CD8-positive, alpha-beta memory T cell (primary cell): ENCODE measurements at regions not wholly inside any gene's neighbourhood (a gene's known extent, or its start where the extent isn't known, plus 50 kb on each side); places are given as distances from the start of the nearest gene placed in this dataset.
A peak's percentile ranks its signal among the peaks of the same experiment; 100 is the strongest.

Source experiments
- CTCF ChIA-PET: fragments of 350-600 bp; sonication (Branson Sonifier 250); formaldehyde crosslinking; loops from one replicate; lab custom pipeline; 2021; ENCODE audit warnings: antibody characterized with exemption; lab: Charles Lee
- POLR2A ChIA-PET: fragments of 350-600 bp; sonication (Branson Sonifier 250); formaldehyde crosslinking; loops from one replicate; lab custom pipeline; 2021; ENCODE audit warnings: antibody characterized with exemption; lab: Charles Lee
- DNase-seq, 5 donors: peaks; one replicate each; pipeline versions ENCODE4 v3.0.0 to v3.0.0-alpha.2; 2020 to 2022; ENCODE audit warnings: mixed read lengths in 1 of 5
- H3K27ac ChIP-seq: one replicate; pipeline ENCODE4 v1.7.0; 2013; ENCODE audit warnings: low read depth, mild to moderate bottlenecking, low read length, moderate library complexity
- H3K27me3 ChIP-seq: 2 replicates; pipeline ENCODE4 v1.7.0; 2013; ENCODE audit warnings: low read length, mild to moderate bottlenecking; ENCODE audit not compliant: insufficient read depth, poor library complexity, severe bottlenecking
- H3K36me3 ChIP-seq: 2 replicates; pipeline ENCODE4 v1.7.0; 2013; ENCODE audit warnings: mild to moderate bottlenecking, low read length, moderate library complexity; ENCODE audit not compliant: insufficient read depth
- H3K4me1 ChIP-seq: 2 replicates; pipeline ENCODE4 v1.7.0; 2013; ENCODE audit warnings: mild to moderate bottlenecking, low read length, moderate library complexity; ENCODE audit not compliant: insufficient read depth
- H3K4me3 ChIP-seq: 2 replicates; pipeline ENCODE4 v1.7.0; 2013; ENCODE audit warnings: mild to moderate bottlenecking, low read length
- H3K9me3 ChIP-seq: 2 replicates; pipeline ENCODE4 v1.7.0; 2013; ENCODE audit warnings: mild to moderate bottlenecking, low read length
- H3K27ac Mint-ChIP-seq, 8 donors: one replicate each; pipeline ENCODE4 v1.8.0; 2020 to 2021; ENCODE audit warnings: mixed read lengths in 8 of 8, mild to moderate bottlenecking in 6 of 8, inconsistent platforms in 3 of 8, moderate library complexity in 3 of 8
- H3K27me3 Mint-ChIP-seq, 2 donors: one replicate each; pipeline ENCODE4 v1.8.0; 2020 to 2021; ENCODE audit warnings: mixed read lengths in 2 of 2, mild to moderate bottlenecking in 1 of 2, moderate library complexity in 1 of 2
- H3K36me3 Mint-ChIP-seq, 3 donors: one replicate each; pipeline ENCODE4 v1.8.0; 2020 to 2021; ENCODE audit warnings: mixed read lengths in 3 of 3, inconsistent platforms in 1 of 3, mild to moderate bottlenecking in 1 of 3
- H3K4me1 Mint-ChIP-seq, 3 donors: one replicate each; pipeline ENCODE4 v1.8.0; 2020 to 2021; ENCODE audit warnings: mixed read lengths in 3 of 3, inconsistent platforms in 1 of 3, mild to moderate bottlenecking in 1 of 3
- H3K4me3 Mint-ChIP-seq, 7 donors: one replicate each; pipeline ENCODE4 v1.8.0; 2020 to 2021; ENCODE audit warnings: mixed read lengths in 7 of 7, mild to moderate bottlenecking in 6 of 7, moderate library complexity in 4 of 7, inconsistent platforms in 2 of 7
- H3K9me3 Mint-ChIP-seq, 5 donors: one replicate each; pipeline ENCODE4 v1.8.0; 2020 to 2022; ENCODE audit warnings: mixed read lengths in 5 of 5, mild to moderate bottlenecking in 3 of 5, moderate library complexity in 2 of 5, inconsistent platforms in 1 of 5

DNA sequence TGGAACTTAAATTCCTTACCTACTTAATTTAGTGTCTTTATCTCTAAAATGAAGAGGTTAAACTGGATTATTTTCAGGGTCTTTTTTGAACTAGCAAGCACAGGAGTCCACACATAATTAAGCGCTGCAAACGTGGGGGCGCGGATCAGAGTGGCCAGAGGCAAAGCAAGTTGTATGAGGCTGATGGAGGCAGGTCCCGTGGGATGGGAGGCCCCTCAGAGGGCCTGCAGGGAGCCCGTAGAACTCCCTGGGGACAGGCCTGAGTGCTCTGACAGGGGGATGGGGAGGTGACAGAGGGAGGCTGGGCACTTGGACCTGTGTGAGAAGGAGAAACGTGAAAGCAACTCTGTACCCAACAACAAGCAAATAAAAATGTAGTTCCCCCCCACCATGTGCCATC, 177.8 kb downstream of the ACKR3 start:
- Mint-ChIP-seq H3K27me3 (peaks cover 6 to 22% of the 10 kb centered on the region in 2 donors), H3K9me3 (no peaks in the 10 kb centered on the region), H3K36me3 (no peaks in the 10 kb centered on the region), H3K27ac (no peak overlapping the region), H3K4me1 (no peaks in the 10 kb centered on the region), H3K4me3 (no peak overlapping the region)
- DNase-seq: no peak
- ChIA-PET POLR2A (no interaction called here), CTCF (no interaction called here)
- H3K36me3 ChIP-seq: no peaks in the 10 kb centered on the region
- H3K27me3 ChIP-seq: no peaks in the 10 kb centered on the region
- no peaks in the 10 kb centered on the region for H3K4me1 ChIP-seq
- H3K4me3 ChIP-seq: no peak overlapping the region
- H3K27ac ChIP-seq: no peak overlapping the region
- H3K9me3 ChIP-seq: no peaks in the 10 kb centered on the region

DNA sequence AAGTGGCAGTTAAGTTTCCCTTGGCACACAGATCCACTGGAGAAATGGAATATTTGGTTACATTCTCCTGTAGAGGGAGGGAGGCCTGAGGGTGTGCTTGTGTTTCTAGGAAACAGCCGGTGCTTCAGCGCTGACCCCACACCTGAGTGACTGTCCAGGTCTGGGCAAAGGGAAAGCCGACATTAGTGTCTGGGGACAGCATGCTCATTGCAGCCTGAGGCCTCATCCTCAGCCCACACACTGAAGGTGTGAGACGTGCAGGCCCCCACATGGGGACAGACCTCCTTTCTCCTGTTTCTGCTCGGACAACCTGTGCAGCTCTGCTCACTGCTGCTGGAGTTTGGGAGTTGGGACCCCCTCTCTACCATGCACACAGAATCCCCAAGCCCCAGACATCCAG, 178.3 kb downstream of the ACKR3 start:
- Histone ChIP-seq H3K36me3 (no peaks in the 10 kb centered on the region), H3K4me3 (no peak overlapping the region), H3K27me3 (no peaks in the 10 kb centered on the region), H3K27ac (no peak overlapping the region), H3K9me3 (no peaks in the 10 kb centered on the region), H3K4me1 (no peaks in the 10 kb centered on the region)
- H3K4me1 Mint-ChIP-seq: no peaks in the 10 kb centered on the region
- H3K4me3 Mint-ChIP-seq: no peak overlapping the region
- H3K27me3 Mint-ChIP-seq: peaks cover 7 to 18% of the 10 kb centered on the region in 2 donors
- POLR2A ChIA-PET: no interaction called here
- H3K36me3 Mint-ChIP-seq: no peaks in the 10 kb centered on the region
- DNase-seq: no peak
- CTCF ChIA-PET: no interaction called here
- H3K9me3 Mint-ChIP-seq: no peaks in the 10 kb centered on the region
- H3K27ac Mint-ChIP-seq: no peak overlapping the region

DNA sequence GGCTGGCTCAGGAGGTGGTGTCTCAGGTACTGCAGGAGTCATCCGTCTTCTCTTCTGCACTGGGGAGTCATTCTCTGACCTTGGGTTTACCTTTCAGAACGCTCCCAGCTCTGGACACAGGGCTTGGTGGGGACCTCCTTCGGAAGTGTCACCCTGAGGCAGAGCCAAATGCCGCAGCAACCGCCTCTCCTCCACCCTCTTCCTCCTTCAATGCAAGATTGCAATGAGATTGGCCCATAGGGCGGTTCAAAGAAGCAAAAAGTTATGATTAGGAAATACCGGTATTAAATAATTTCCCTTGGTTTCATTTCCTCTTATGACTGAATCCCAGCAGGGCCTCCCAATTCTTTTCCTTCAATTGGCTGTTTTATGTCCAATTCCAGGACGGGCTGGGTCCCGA, 178.8 kb downstream of the ACKR3 start:
- Mint-ChIP-seq H3K27ac (peak overlapping the region in 1 of 8 donors; percentile 38), H3K27me3 (peaks cover 7 to 20% of the 10 kb centered on the region in 2 donors), H3K4me1 (no peaks in the 10 kb centered on the region), H3K36me3 (no peaks in the 10 kb centered on the region), H3K9me3 (no peaks in the 10 kb centered on the region), H3K4me3 (no peak overlapping the region)
- ChIA-PET CTCF (no interaction called here), POLR2A (no interaction called here)
- H3K36me3 ChIP-seq: no peaks in the 10 kb centered on the region
- no peaks in the 10 kb centered on the region for H3K27me3 ChIP-seq
- no peaks in the 10 kb centered on the region for H3K9me3 ChIP-seq
- no peaks in the 10 kb centered on the region for H3K4me1 ChIP-seq
- no peak overlapping the region for H3K27ac ChIP-seq
- no peak for DNase-seq
- H3K4me3 ChIP-seq: no peak overlapping the region

DNA sequence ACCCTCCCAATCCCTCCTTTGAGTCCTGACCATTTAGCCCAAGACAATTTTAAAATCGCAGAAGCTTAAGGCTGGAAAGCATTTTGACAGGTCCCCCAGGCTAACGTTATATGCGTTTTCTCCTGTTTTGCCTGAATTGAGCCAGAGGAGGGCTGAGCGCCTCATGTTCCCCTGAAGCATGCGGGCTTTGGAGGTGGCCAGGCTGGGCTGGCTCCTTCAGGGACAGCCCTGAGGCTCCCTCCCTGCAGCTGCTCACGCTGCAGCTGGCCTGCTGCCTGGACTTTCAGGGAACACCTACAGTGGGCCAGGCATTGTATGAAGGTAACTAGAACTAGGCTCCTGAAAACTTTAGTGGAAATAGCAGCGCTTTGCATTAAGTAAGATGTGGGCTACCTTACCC, 179.2 kb downstream of the ACKR3 start:
- Histone ChIP-seq H3K4me3 (no peak overlapping the region), H3K36me3 (no peaks in the 10 kb centered on the region), H3K27ac (no peak overlapping the region), H3K27me3 (no peaks in the 10 kb centered on the region), H3K9me3 (no peaks in the 10 kb centered on the region), H3K4me1 (no peaks in the 10 kb centered on the region)
- Mint-ChIP-seq H3K9me3 (no peaks in the 10 kb centered on the region), H3K4me1 (no peaks in the 10 kb centered on the region), H3K36me3 (no peaks in the 10 kb centered on the region), H3K4me3 (no peak overlapping the region), H3K27ac (no peak overlapping the region), H3K27me3 (peaks cover 7 to 23% of the 10 kb centered on the region in 2 donors)
- POLR2A ChIA-PET: no interaction called here
- DNase-seq: no peak
- CTCF ChIA-PET: no interaction called here

DNA sequence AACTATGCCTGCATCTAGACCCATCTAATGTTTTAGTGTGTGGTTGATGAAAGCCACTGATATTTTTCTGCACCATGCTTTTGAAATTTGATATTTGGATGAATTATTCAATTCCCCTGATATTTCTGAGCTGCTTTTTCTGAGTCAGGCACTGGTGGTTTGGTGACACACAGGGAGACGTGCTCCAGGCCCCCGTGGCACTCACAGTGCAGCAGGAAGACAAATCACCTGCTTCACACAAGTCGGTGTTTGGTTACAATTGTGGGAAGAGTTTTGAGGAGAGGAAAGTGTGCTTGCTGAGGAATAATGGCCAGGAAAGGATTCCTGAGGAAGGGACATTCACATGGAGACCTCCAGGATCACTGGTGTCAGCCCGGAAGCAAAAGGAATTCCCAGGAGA, 179.7 kb downstream of the ACKR3 start:
- ChIA-PET POLR2A (no interaction called here), CTCF (no interaction called here)
- no peaks in the 10 kb centered on the region for H3K36me3 ChIP-seq
- Mint-ChIP-seq H3K36me3 (no peaks in the 10 kb centered on the region), H3K4me3 (no peak overlapping the region), H3K9me3 (no peaks in the 10 kb centered on the region), H3K27ac (no peak overlapping the region), H3K4me1 (no peaks in the 10 kb centered on the region), H3K27me3 (peaks cover 7 to 23% of the 10 kb centered on the region in 2 donors)
- H3K9me3 ChIP-seq: no peaks in the 10 kb centered on the region
- no peaks in the 10 kb centered on the region for H3K4me1 ChIP-seq
- no peak overlapping the region for H3K27ac ChIP-seq
- no peak for DNase-seq
- H3K27me3 ChIP-seq: no peaks in the 10 kb centered on the region
- H3K4me3 ChIP-seq: no peak overlapping the region

DNA sequence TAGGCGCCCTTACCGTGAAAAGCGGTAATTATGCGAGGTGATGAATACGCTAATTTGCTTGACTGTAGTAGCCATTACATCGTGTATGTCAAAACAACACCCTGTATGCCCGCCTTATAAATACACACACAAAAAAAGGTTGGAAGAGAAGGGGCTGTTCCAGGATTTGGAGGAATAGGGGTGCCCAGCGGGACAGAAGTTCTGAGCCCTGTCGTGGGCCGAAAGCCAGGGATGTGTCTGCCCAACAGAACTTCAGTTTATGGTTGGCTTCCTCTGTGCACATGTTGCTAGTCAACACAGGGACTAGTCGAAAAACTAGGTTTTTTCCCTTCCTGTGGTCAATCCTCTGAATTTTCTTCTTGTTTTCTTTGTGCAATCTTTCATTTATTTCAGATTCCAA, 182.5 kb downstream of the ACKR3 start:
- Mint-ChIP-seq H3K27me3 (peaks cover 13 to 23% of the 10 kb centered on the region in 2 donors), H3K4me3 (no peak overlapping the region), H3K4me1 (no peaks in the 10 kb centered on the region), H3K27ac (no peak overlapping the region), H3K9me3 (peaks cover 0 to 2% (median 0%) of the 10 kb centered on the region in 5 donors), H3K36me3 (no peaks in the 10 kb centered on the region)
- no peaks in the 10 kb centered on the region for H3K36me3 ChIP-seq
- no peaks in the 10 kb centered on the region for H3K27me3 ChIP-seq
- ChIA-PET POLR2A (no interaction called here), CTCF (no interaction called here)
- H3K4me3 ChIP-seq: no peak overlapping the region
- DNase-seq: no peak
- no peak overlapping the region for H3K27ac ChIP-seq
- H3K4me1 ChIP-seq: no peaks in the 10 kb centered on the region
- no peaks in the 10 kb centered on the region for H3K9me3 ChIP-seq

DNA sequence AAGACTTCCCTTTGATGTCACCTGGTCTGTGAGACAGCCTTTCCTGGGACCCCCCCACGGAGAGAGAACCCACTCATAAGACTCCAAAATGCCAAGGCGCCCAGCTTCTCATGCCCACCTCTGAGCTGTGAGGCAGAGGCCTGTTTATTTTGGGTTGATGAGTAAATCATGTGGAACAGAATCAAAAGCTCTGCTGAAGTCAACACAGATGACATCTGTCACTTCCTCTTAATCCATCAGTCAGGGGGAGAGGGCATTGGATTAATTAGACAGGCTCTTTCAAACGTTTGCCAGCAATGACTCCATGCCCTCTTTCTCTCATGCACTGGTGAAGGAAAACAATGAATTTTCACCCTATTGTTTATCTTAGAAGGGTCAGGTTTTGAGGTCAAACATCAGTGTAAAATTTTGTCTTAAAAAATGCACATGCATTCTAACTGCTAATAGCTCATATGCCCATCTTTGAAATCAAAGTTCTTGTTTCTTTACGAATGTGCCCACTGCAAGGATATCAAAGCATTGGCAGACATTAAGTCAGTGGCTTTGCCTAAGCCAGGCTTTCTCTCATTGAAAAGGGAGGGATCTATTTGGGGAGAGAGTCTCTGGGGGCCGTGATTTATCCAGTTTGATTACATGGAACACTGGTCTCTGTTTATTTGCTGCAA, 184.1 kb downstream of the ACKR3 start:
- no peaks in the 10 kb centered on the region for H3K9me3 ChIP-seq
- ChIA-PET POLR2A (no interaction called here), CTCF (no interaction called here)
- Mint-ChIP-seq H3K36me3 (no peaks in the 10 kb centered on the region), H3K4me1 (no peaks in the 10 kb centered on the region), H3K27me3 (peaks cover 13 to 23% of the 10 kb centered on the region in 2 donors), H3K27ac (peak overlapping the region in 1 of 8 donors; percentile 34), H3K9me3 (peaks cover 0 to 2% (median 0%) of the 10 kb centered on the region in 5 donors), H3K4me3 (no peak overlapping the region)
- H3K36me3 ChIP-seq: no peaks in the 10 kb centered on the region
- no peak overlapping the region for H3K27ac ChIP-seq
- H3K27me3 ChIP-seq: no peaks in the 10 kb centered on the region
- no peak overlapping the region for H3K4me3 ChIP-seq
- no peak for DNase-seq
- H3K4me1 ChIP-seq: no peaks in the 10 kb centered on the region

DNA sequence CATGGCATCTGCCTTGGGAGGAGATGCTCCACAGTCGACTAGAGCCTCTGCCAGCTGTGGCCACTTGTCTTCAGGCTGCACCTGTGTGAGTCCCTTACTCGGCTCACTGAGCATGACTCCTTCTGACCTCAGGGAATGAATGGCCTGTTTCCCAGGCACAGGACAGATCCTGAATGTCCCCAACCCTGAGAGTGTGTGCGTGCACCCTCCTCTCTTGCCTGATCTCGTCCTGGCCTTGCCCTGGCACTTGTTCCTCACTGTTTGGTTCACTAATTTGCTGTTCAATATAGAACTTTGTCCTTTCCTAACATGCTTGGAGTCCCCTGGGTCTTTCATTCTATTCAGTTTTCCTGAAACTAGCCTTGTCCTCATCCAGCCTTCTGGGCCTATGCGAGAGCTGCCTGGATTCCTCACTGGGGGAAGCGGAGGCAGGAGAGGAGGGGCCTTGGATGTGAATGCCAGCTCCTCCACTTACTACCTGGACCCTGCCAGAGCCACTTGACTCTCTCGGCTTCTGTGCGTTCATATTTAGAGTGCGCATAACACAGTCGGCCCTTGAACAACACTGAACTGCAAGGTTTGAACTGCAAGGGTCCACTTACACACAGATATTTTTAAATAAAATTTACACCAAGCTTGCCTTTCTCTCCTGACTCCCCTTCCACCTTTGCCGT, 184.8 kb downstream of the ACKR3 start:
- Histone ChIP-seq H3K9me3 (no peaks in the 10 kb centered on the region), H3K27ac (no peak overlapping the region), H3K4me1 (no peaks in the 10 kb centered on the region), H3K4me3 (no peak overlapping the region), H3K36me3 (no peaks in the 10 kb centered on the region), H3K27me3 (no peaks in the 10 kb centered on the region)
- no peaks in the 10 kb centered on the region for H3K36me3 Mint-ChIP-seq
- peaks cover 0 to 2% (median 0%) of the 10 kb centered on the region in 5 donors for H3K9me3 Mint-ChIP-seq
- peak overlapping the region in 1 of 8 donors; percentile 34 for H3K27ac Mint-ChIP-seq
- peaks cover 10 to 19% of the 10 kb centered on the region in 2 donors for H3K27me3 Mint-ChIP-seq
- no peak overlapping the region for H3K4me3 Mint-ChIP-seq
- CTCF ChIA-PET: no interaction called here
- no peaks in the 10 kb centered on the region for H3K4me1 Mint-ChIP-seq
- no peak for DNase-seq
- POLR2A ChIA-PET: no interaction called here
